H9 (cell line): ENCODE measurements at regions not wholly inside any gene's neighbourhood (a gene's known extent, or its start where the extent isn't known, plus 50 kb on each side); places are given as distances from the start of the nearest gene placed in this dataset.

ENCODE experiments used
- DNase-seq: peaks from one replicate; pipeline ENCODE4 v3.0.0-alpha.2; 2017
- H2AFZ ChIP-seq: one replicate; pipeline ENCODE4 v1.6.1; 2013; ENCODE audit warnings: mild to moderate bottlenecking, low read length, control low read depth, moderate library complexity
- H2AK5ac ChIP-seq: 2 replicates; pipeline ENCODE4 v1.6.1; 2013; ENCODE audit warnings: low read length, control low read depth, mixed read lengths; ENCODE audit not compliant: insufficient read length
- H2BK120ac ChIP-seq: one replicate; pipeline ENCODE4 v1.6.1; 2013; ENCODE audit warnings: low read depth, mild to moderate bottlenecking, low read length, control low read depth, inconsistent platforms; ENCODE audit not compliant: poor library complexity, severe bottlenecking
- H2BK12ac ChIP-seq: 2 replicates; pipeline ENCODE4 v1.6.1; 2013; ENCODE audit warnings: low read length, control low read depth, mixed read lengths, low read depth; ENCODE audit not compliant: insufficient read length
- H2BK15ac ChIP-seq: 2 replicates; pipeline ENCODE4 v1.6.1; 2013; ENCODE audit warnings: low read depth, low read length, control low read depth
- H2BK20ac ChIP-seq: one replicate; pipeline ENCODE4 v1.6.1; 2013; ENCODE audit warnings: low read depth, mild to moderate bottlenecking, low read length, control low read depth, inconsistent platforms; ENCODE audit not compliant: poor library complexity, severe bottlenecking
- H2BK5ac ChIP-seq: 2 replicates; pipeline ENCODE4 v1.6.1; 2013; ENCODE audit warnings: low read length, control low read depth, mixed read lengths; ENCODE audit not compliant: insufficient read length
- H3K14ac ChIP-seq: 2 replicates; pipeline ENCODE4 v1.6.1; 2013; ENCODE audit warnings: low read length, control low read depth; ENCODE audit not compliant: insufficient read depth
- H3K18ac ChIP-seq: 2 replicates; pipeline ENCODE4 v1.6.1; 2013; ENCODE audit warnings: low read depth, mild to moderate bottlenecking, mixed read lengths, low read length, control low read depth; ENCODE audit not compliant: insufficient read length
- H3K23ac ChIP-seq: 2 replicates; pipeline ENCODE4 v1.6.1; 2013; ENCODE audit warnings: low read length, control low read depth, mixed read lengths, low read depth; ENCODE audit not compliant: insufficient read length
- H3K23me2 ChIP-seq: 2 replicates; pipeline ENCODE4 v1.6.1; 2013; ENCODE audit warnings: low read depth, mild to moderate bottlenecking, mixed read lengths, low read length, control low read depth; ENCODE audit not compliant: insufficient read length, poor library complexity, severe bottlenecking
- H3K27ac ChIP-seq: 2 replicates; pipeline ENCODE4 v1.5.1; 2013; ENCODE audit warnings: low read length, control low read depth, mixed read lengths, low read depth; ENCODE audit not compliant: insufficient read length
- H3K27me3 ChIP-seq: 2 replicates; pipeline ENCODE4 v1.6.1; 2013; ENCODE audit warnings: low read length, control low read depth, inconsistent platforms; ENCODE audit not compliant: insufficient read depth
- H3K4ac ChIP-seq: 2 replicates; pipeline ENCODE4 v1.6.1; 2013; ENCODE audit warnings: low read depth, mild to moderate bottlenecking, control low read depth, inconsistent platforms, low read length, moderate library complexity
- H3K4me1 ChIP-seq: 2 replicates; pipeline ENCODE4 v1.6.1; 2013; ENCODE audit warnings: low read length, control low read depth, inconsistent platforms; ENCODE audit not compliant: insufficient read depth
- H3K4me2 ChIP-seq: 2 replicates; pipeline ENCODE4 v1.6.1; 2013; ENCODE audit warnings: low read length, control low read depth, mixed read lengths; ENCODE audit not compliant: insufficient read length, insufficient read depth
- H3K56ac ChIP-seq: 2 replicates; pipeline ENCODE4 v1.6.1; 2013; ENCODE audit warnings: low read depth, mild to moderate bottlenecking, mixed read lengths, low read length, control low read depth; ENCODE audit not compliant: insufficient read length
- H3K79me1 ChIP-seq: 2 replicates; pipeline ENCODE4 v1.6.1; 2013; ENCODE audit warnings: low read depth, mild to moderate bottlenecking, moderate library complexity, low read length, control low read depth, inconsistent platforms; ENCODE audit not compliant: insufficient read depth, poor library complexity, severe bottlenecking
- H3K79me2 ChIP-seq: 2 replicates; pipeline ENCODE4 v1.6.1; 2013; ENCODE audit warnings: low read length, control low read depth, inconsistent platforms; ENCODE audit not compliant: insufficient read depth
- H3K9ac ChIP-seq: 2 replicates; pipeline ENCODE4 v1.6.1; 2013; ENCODE audit warnings: low read length, control low read depth, mixed read lengths; ENCODE audit not compliant: insufficient read length; ENCODE audit errors: extremely low read depth
- H3K9me3 ChIP-seq: one replicate; pipeline ENCODE4 v1.6.1; 2013; ENCODE audit warnings: low read depth, low read length, inconsistent platforms; ENCODE audit not compliant: control insufficient read depth
- H3T11ph ChIP-seq: one replicate; pipeline ENCODE4 v1.6.1; 2013; ENCODE audit warnings: mild to moderate bottlenecking, low read length, control low read depth, inconsistent platforms
- H4K20me1 ChIP-seq: one replicate; pipeline ENCODE4 v1.6.1; 2013; ENCODE audit not compliant: control insufficient read depth, insufficient read length, insufficient read depth
- H4K5ac ChIP-seq: 2 replicates; pipeline ENCODE4 v1.6.1; 2013; ENCODE audit warnings: low read depth, mild to moderate bottlenecking, mixed read lengths, low read length, control low read depth; ENCODE audit not compliant: insufficient read length
- H4K8ac ChIP-seq: replicated peaks from 2 replicates; pipeline ENCODE4 v1.6.1; 2013; ENCODE audit warnings: low read length, control low read depth, mixed read lengths, low read depth; ENCODE audit not compliant: insufficient read length
- H4K91ac ChIP-seq: 2 replicates; pipeline ENCODE4 v1.6.1; 2013; ENCODE audit warnings: low read depth, mild to moderate bottlenecking, moderate library complexity, mixed read lengths, low read length, control low read depth; ENCODE audit not compliant: insufficient read length
- H3K27ac Mint-ChIP-seq, 3 experiments: 2 replicates in 2 of 3; 3 replicates in 1 of 3; pipeline ENCODE4 v1.8.0; 2020 to 2021; ENCODE audit warnings: mixed read lengths in 3 of 3, mild to moderate bottlenecking in 1 of 3, moderate library complexity in 1 of 3
- H3K27me3 Mint-ChIP-seq: 2 replicates; pipeline ENCODE4 v1.8.0; 2021; ENCODE audit warnings: low read depth, mild to moderate bottlenecking, moderate library complexity, mixed read lengths
- H3K36me3 Mint-ChIP-seq, 3 experiments: 2 replicates in 2 of 3; 3 replicates in 1 of 3; pipeline ENCODE4 v1.8.0; 2020 to 2021; ENCODE audit warnings: low read depth in 3 of 3, mixed read lengths in 3 of 3; ENCODE audit not compliant: insufficient read depth in 1 of 3
- H3K4me1 Mint-ChIP-seq, 2 experiments: 2 replicates each; pipeline ENCODE4 v1.8.0; 2020; ENCODE audit warnings: mixed read lengths in 2 of 2
- H3K4me3 Mint-ChIP-seq, 2 experiments: 2 replicates in 1 of 2; 3 replicates in 1 of 2; pipeline ENCODE4 v1.8.0; 2020 to 2021; ENCODE audit warnings: mild to moderate bottlenecking in 2 of 2, mixed read lengths in 2 of 2, moderate library complexity in 1 of 2
- H3K9me3 Mint-ChIP-seq, 2 experiments: 2 replicates in 1 of 2; 3 replicates in 1 of 2; pipeline ENCODE4 v1.8.0; 2020; ENCODE audit warnings: mild to moderate bottlenecking in 2 of 2, mixed read lengths in 2 of 2, moderate library complexity in 1 of 2
- WGBS: extraction: QIAGEN DNeasy Blood & Tissue Kit; methylation state at CpG from one replicate; pipeline ENCODE4 v1.1.7; 2013; ENCODE audit warnings: missing lambda C conversion rate, low lambda C conversion rate, mixed read lengths; ENCODE audit not compliant: insufficient read length; ENCODE audit errors: extremely low coverage; 5-methylcytosine and 5-hydroxymethylcytosine counted together
- TF ChIP-seq, protein P1 (sequence below): fragments of 200-600 bp; sonication (generic); conservative IDR thresholded peaks from 3 replicates; pipeline ENCODE4 v1.8.0; 2021; ENCODE audit warnings: antibody characterized with exemption, mild to moderate bottlenecking

DNA sequence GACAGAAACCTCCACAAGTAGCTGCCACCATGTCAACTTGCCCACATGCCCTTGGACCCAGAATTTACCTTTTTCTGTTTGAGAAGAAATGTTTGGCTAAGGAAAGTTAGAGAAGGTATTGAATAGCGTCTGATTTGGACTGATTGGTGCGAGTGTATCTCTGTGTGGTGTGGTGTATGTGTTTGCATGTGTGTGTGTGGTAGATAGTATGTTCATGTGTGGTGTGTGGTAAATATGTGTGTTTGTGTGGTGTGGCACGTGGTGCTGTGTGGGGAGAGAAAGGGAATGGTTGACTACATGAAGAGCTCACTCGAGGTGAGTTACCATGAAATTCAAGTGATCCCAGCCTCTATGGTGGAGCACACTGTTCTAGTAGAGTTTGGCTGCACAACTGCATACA, 360.8 kb upstream of the SPHKAP start:
- Mint-ChIP-seq H3K36me3 (peaks cover 8 to 21% (median 14%) of the 10 kb centered on the region in 3 experiments; a peak in 5 of 7 replicates), H3K9me3 (peaks cover 17 to 33% of the 10 kb centered on the region in 2 experiments), H3K4me1 (peaks cover 0 to 4% of the 10 kb centered on the region in 2 experiments; a peak in 1 of 4 replicates), H3K27ac (no peak overlapping the region), H3K4me3 (no peak overlapping the region), H3K27me3 (no peaks in the 10 kb centered on the region)
- Histone ChIP-seq H2BK120ac (no peak overlapping the region), H4K8ac (no peak overlapping the region), H3K4ac (no peak overlapping the region), H3K9ac (no peak overlapping the region), H3K27ac (no peak overlapping the region), H2AFZ (no peak overlapping the region), H3K56ac (no peak overlapping the region), H4K20me1 (no peaks in the 10 kb centered on the region), H3T11ph (no peak overlapping the region), H4K91ac (no peak overlapping the region), H3K79me2 (no peaks in the 10 kb centered on the region), H4K5ac (no peak overlapping the region), H2BK20ac (no peak overlapping the region), H3K79me1 (no peaks in the 10 kb centered on the region), H3K23me2 (no peaks in the 10 kb centered on the region), H2AK5ac (no peak overlapping the region), H3K4me2 (no peak overlapping the region), H2BK15ac (no peak overlapping the region), H3K18ac (no peak overlapping the region), H3K23ac (no peak overlapping the region), H3K9me3 (no peaks in the 10 kb centered on the region), H2BK12ac (no peak overlapping the region), H3K27me3 (no peaks in the 10 kb centered on the region), H3K4me1 (no peaks in the 10 kb centered on the region), H2BK5ac (no peak overlapping the region), H3K14ac (no peak overlapping the region)
- DNase-seq: no peak
- TF ChIP-seq, protein P1, sequence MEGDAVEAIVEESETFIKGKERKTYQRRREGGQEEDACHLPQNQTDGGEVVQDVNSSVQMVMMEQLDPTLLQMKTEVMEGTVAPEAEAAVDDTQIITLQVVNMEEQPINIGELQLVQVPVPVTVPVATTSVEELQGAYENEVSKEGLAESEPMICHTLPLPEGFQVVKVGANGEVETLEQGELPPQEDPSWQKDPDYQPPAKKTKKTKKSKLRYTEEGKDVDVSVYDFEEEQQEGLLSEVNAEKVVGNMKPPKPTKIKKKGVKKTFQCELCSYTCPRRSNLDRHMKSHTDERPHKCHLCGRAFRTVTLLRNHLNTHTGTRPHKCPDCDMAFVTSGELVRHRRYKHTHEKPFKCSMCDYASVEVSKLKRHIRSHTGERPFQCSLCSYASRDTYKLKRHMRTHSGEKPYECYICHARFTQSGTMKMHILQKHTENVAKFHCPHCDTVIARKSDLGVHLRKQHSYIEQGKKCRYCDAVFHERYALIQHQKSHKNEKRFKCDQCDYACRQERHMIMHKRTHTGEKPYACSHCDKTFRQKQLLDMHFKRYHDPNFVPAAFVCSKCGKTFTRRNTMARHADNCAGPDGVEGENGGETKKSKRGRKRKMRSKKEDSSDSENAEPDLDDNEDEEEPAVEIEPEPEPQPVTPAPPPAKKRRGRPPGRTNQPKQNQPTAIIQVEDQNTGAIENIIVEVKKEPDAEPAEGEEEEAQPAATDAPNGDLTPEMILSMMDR: no peak
- WGBS: 100% methylated on average over 1 of the region's 4 CpGs
